NCI-H748 treated with DMSO at 0.1 percent for 48 hours (cell line): ENCODE measurements at regions not wholly inside any gene's neighbourhood (a gene's known extent, or its start where the extent isn't known, plus 50 kb on each side); places are given as distances from the start of the nearest gene placed in this dataset.

Source experiments
- DNase-seq: peaks from one replicate; lab custom pipeline; 2025; lab: John Stamatoyannopoulos, UW

GRCh38 chr22:22148905-22149304, 95.7 kb upstream of the VPREB1 start:
- DNase-seq: no peak

- DNase-seq: no peak
Observed at GRCh38 chr22:22144858-22145257, 99.7 kb upstream of the VPREB1 start.

GRCh38 chr22:22143448-22143847, 101.1 kb upstream of the VPREB1 start:
- DNase-seq: no peak

- DNase-seq: no peak
Observed at GRCh38 chr22:22142661-22143060, 101.9 kb upstream of the VPREB1 start.

GRCh38 chr22:22141771-22142591, 102.6 kb upstream of the VPREB1 start:
- DNase-seq: no peak

- DNase-seq: no peak
Observed at GRCh38 chr22:22141031-22141430, 103.6 kb upstream of the VPREB1 start.

GRCh38 chr22:22139364-22139763, 105.2 kb upstream of the VPREB1 start:
- no peak for DNase-seq

GRCh38 chr22:22138915-22139314, 105.7 kb upstream of the VPREB1 start:
- DNase-seq: no peak

GRCh38 chr22:22137891-22138290, 106.7 kb upstream of the VPREB1 start:
- no peak for DNase-seq

GRCh38 chr22:22133910-22134309, 110.7 kb upstream of the VPREB1 start:
- no peak for DNase-seq

GRCh38 chr22:22130953-22131608, 113.5 kb upstream of the VPREB1 start:
- DNase-seq: no peak

GRCh38 chr22:22129387-22129786, 115.2 kb upstream of the VPREB1 start:
- no peak for DNase-seq

GRCh38 chr22:22128440-22128839, 116.1 kb upstream of the VPREB1 start:
- DNase-seq: no peak

GRCh38 chr22:22127100-22127499, 117.5 kb upstream of the VPREB1 start:
- DNase-seq: no peak

GRCh38 chr22:22125579-22126468, 118.8 kb upstream of the VPREB1 start:
- no peak for DNase-seq

GRCh38 chr22:22125028-22125578, 119.5 kb upstream of the VPREB1 start:
- no peak for DNase-seq

- no peak for DNase-seq
Observed at GRCh38 chr22:22124374-22124773, 120.2 kb upstream of the VPREB1 start.

GRCh38 chr22:22123960-22124278, 120.7 kb upstream of the VPREB1 start:
- DNase-seq: no peak

- peak; percentile 7 for DNase-seq
Observed at GRCh38 chr22:22123118-22123959, 121.2 kb upstream of the VPREB1 start.

GRCh38 chr22:22122348-22123117, 122.1 kb upstream of the VPREB1 start:
- DNase-seq: no peak

- no peak for DNase-seq
Observed at GRCh38 chr22:22121445-22121844, 123.1 kb upstream of the VPREB1 start.
